ENCODE measurements at regions not wholly inside any gene's neighbourhood (a gene's known extent, or its start where the extent isn't known, plus 50 kb on each side); places are given as distances from the start of the nearest gene placed in this dataset.

DNA sequence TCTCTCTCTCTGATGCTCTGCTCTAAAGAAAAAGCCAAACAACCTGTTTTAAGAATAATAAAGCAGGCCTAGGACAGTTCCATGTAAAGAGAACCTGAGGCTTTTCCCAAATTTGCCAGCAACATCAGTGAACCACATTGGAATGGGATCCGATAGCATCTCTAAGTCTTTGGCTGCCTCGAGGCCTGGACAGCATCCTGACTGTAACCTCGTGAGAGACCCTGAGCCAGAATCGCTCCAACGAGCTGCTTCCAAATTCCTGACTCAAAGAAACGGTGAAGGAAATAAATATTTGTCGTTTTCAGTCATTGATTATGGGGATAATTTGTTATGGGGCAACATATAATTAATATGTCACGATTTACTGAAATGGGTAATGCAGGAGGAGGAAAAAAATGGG, 1012.8 kb downstream of the ROBO2 start:
- no peak for DNase-seq (ENCODE audit: low read depth)
- H3K4me3 ChIP-seq (ENCODE audit: low read depth, low read length): no peak overlapping the region
- TF ChIP-seq, protein P1, sequence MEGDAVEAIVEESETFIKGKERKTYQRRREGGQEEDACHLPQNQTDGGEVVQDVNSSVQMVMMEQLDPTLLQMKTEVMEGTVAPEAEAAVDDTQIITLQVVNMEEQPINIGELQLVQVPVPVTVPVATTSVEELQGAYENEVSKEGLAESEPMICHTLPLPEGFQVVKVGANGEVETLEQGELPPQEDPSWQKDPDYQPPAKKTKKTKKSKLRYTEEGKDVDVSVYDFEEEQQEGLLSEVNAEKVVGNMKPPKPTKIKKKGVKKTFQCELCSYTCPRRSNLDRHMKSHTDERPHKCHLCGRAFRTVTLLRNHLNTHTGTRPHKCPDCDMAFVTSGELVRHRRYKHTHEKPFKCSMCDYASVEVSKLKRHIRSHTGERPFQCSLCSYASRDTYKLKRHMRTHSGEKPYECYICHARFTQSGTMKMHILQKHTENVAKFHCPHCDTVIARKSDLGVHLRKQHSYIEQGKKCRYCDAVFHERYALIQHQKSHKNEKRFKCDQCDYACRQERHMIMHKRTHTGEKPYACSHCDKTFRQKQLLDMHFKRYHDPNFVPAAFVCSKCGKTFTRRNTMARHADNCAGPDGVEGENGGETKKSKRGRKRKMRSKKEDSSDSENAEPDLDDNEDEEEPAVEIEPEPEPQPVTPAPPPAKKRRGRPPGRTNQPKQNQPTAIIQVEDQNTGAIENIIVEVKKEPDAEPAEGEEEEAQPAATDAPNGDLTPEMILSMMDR (IDR thresholded peaks at IDR 0.05; ENCODE audit: low read depth, low read length, missing control alignments): no peak

DNA sequence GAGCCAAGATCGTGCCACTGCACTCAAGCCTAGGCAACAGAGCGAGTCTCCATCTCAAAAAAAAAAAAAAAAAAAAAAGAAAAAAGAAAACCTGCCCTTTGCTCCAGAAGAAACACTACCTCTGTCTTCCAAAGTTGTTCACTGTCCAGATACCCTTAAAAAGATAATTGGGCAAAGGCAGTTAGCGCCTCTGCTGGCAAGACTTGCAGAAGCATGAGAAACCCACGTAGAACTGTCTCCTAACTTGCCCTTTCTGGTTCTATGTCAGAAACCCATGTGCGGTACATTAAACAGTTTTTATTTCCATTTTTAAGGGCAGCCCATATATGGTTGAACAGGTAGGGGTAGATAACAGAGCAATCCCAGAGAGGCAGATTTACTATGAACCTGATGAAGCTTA, 1026.4 kb downstream of the ROBO2 start:
- no peak overlapping the region for H3K4me3 ChIP-seq (ENCODE audit: low read depth, low read length)
- DNase-seq (ENCODE audit: low read depth): no peak
- TF ChIP-seq, protein P1 (IDR thresholded peaks at IDR 0.05; ENCODE audit: low read depth, low read length, missing control alignments): peak; percentile 1

DNA sequence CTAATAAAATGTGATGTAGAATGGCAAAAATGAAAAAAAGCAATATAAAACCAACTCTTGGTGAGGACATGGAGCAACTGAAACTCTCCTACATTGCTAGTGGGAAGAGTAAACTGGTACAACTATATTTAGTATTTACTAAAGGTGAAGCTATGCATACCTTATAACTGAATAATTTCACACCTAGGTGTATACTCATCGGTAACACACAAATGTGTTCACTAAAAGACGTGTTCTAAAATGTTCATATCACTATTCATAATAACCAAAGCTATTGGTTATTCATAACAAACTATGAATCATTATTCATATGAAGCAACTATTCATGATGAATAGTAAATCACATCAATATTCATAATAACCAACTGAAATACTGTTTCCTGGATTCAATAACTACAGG, 1030.3 kb downstream of the ROBO2 start:
- TF ChIP-seq, protein P1 (IDR thresholded peaks at IDR 0.05; ENCODE audit: low read depth, low read length, missing control alignments): no peak
- H3K4me3 ChIP-seq (ENCODE audit: low read depth, low read length): no peak overlapping the region

DNA sequence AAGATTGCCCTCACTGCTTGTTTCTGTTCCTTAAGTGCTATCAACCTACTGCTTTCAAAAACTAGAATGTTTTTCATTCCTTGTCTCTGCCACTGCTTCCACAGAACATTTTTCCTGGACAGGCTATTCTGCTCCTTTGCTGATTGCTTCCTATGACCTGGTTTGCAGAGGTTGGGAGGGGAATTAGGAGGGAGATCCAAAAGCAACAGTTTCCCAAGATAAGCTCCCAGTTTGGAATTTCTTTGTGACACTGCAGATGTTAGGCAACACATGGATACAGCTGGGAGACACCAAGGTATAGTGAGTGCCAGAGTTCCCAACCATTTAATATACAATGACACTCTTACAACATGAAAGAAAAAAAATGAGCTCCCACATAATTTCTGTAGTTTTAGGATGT, 1036.5 kb downstream of the ROBO2 start:
- no peak for DNase-seq (ENCODE audit: low read depth)
- TF ChIP-seq, protein P1 (IDR thresholded peaks at IDR 0.05; ENCODE audit: low read depth, low read length, missing control alignments): no peak
- H3K4me3 ChIP-seq (ENCODE audit: low read depth, low read length): no peak overlapping the region

More for the DNA sequence above, 1030.3 kb downstream of the ROBO2 start:
- no peak for DNase-seq (ENCODE audit: low read depth)

DNA sequence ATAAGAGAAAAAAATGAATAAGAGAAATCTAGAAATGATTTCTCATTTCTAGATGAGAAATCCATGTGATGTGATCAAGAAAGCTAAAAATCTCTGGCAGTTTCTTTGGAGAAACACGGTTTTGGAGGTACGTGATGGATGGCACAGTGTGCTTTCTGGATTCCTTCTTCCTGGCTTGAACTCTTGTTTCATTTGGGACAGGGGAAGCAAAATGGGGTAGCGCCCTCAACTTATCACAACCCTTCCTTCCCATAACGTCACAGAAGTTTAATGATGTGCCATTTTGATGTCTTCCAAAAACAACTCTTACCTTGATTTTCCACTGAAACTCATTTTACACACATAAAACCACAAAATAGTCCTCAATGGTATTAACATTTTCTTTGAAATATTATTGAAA, 1037.3 kb downstream of the ROBO2 start:
- TF ChIP-seq, protein P1 (IDR thresholded peaks at IDR 0.05; ENCODE audit: low read depth, low read length, missing control alignments): no peak
- no peak overlapping the region for H3K4me3 ChIP-seq (ENCODE audit: low read depth, low read length)
- DNase-seq (ENCODE audit: low read depth): no peak

DNA sequence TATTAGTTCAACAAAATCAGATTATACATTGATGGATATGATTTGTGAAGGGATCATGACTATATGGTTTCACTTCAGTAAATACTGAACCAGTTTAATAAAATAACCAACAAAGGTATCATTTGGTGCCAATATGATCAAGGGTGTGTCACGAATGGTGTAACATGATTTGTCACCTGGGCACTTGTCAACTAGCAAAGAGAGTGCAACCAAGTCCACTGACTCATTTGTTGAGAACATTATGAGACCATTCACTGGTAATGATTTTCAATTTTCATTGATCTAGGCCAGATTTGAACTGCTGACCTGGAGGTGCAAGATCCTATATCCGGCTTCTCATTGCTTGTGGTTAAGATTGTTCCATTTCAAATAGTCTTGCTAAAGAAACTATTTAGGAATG, 1037.9 kb downstream of the ROBO2 start:
- no peak overlapping the region for H3K4me3 ChIP-seq (ENCODE audit: low read depth, low read length)
- no peak for DNase-seq (ENCODE audit: low read depth)
- TF ChIP-seq, protein P1 (IDR thresholded peaks at IDR 0.05; ENCODE audit: low read depth, low read length, missing control alignments): no peak

DNA sequence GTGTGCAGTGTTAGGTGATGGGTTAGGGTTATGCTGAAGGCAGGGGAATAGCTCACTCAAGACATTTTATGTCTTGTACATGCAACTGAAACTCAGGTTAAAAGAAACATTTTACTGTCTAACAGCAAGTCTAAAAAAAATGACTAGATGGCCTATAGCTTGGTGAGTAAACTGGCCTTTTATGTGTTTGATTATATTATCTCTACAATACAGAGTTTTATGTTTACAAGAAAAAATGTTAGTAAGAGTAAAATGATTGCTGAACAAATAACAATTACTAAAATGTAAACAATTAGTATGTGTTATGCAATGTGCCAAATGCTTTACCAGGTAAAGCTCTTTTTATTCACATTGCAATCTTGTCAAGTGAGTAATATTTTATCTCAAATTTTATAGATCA, 1039.6 kb downstream of the ROBO2 start:
- DNase-seq (ENCODE audit: low read depth): no peak
- TF ChIP-seq, protein P1 (IDR thresholded peaks at IDR 0.05; ENCODE audit: low read depth, low read length, missing control alignments): no peak
- H3K4me3 ChIP-seq (ENCODE audit: low read depth, low read length): no peak overlapping the region

Data from GM12864 (cell line).